WERI-Rb-1 (cell line): ENCODE measurements at regions not wholly inside any gene's neighbourhood (a gene's known extent, or its start where the extent isn't known, plus 50 kb on each side); places are given as distances from the start of the nearest gene placed in this dataset.

Source experiments
- DNase-seq: peaks from one replicate; pipeline ENCODE4 v3.0.0-alpha.2; 2020
- H3K27ac ChIP-seq: fragments of 250-450 bp; sonication (Bioruptor Pico); 2 replicates; pipeline ENCODE4 v1.5.1; 2020; ENCODE audit warnings: mild to moderate bottlenecking, moderate library complexity
- H3K27me3 ChIP-seq: fragments of 250-450 bp; sonication (Bioruptor Pico); 2 replicates; pipeline ENCODE4 v1.5.1; 2021; ENCODE audit warnings: mild to moderate bottlenecking, low read depth, moderate library complexity; ENCODE audit not compliant: insufficient read depth, severe bottlenecking
- H3K36me3 ChIP-seq: fragments of 250-450 bp; sonication (Bioruptor Pico); 2 replicates; pipeline ENCODE4 v1.5.1; 2020; ENCODE audit warnings: mild to moderate bottlenecking, moderate library complexity
- H3K4me3 ChIP-seq: 2 replicates; pipeline ENCODE4 v1.5.1; 2011; ENCODE audit warnings: low read depth, mild to moderate bottlenecking, control low read depth, low read length
- H3K9me3 ChIP-seq: fragments of 250-450 bp; sonication (Bioruptor Pico); 2 replicates; pipeline ENCODE4 v1.5.1; 2021; ENCODE audit warnings: mild to moderate bottlenecking, moderate library complexity; ENCODE audit not compliant: severe bottlenecking
- TF ChIP-seq, protein P1 (sequence below): IDR thresholded peaks from 2 replicates; pipeline ENCODE4 v1.5.1; 2011; ENCODE audit warnings: low read depth, mild to moderate bottlenecking, control low read depth, inconsistent platforms, low read length

DNA sequence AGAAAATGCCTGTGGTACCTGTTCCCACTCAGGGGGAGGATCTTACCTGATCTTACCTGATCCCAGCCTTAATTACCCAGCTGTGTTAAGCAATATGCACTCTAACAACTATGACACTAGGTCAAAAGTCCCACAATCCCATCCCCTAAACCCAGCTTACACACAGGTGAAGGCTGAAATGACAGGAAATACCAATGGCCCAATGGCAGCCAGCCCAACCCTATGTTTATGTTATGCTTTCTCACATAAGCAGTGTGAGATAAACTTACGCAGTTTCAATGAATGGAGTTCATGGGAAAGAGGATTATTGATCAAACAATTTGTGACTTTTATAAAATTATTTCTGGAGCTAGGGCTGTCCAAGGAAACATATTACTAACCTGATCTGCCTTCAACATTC is 91.9 kb downstream of the GPAM start:
- Histone ChIP-seq H3K36me3 (no peaks in the 10 kb centered on the region), H3K27ac (no peak overlapping the region), H3K9me3 (no peaks in the 10 kb centered on the region), H3K27me3 (peaks cover 4% of the 10 kb centered on the region), H3K4me3 (no peak overlapping the region)
- TF ChIP-seq, protein P1, sequence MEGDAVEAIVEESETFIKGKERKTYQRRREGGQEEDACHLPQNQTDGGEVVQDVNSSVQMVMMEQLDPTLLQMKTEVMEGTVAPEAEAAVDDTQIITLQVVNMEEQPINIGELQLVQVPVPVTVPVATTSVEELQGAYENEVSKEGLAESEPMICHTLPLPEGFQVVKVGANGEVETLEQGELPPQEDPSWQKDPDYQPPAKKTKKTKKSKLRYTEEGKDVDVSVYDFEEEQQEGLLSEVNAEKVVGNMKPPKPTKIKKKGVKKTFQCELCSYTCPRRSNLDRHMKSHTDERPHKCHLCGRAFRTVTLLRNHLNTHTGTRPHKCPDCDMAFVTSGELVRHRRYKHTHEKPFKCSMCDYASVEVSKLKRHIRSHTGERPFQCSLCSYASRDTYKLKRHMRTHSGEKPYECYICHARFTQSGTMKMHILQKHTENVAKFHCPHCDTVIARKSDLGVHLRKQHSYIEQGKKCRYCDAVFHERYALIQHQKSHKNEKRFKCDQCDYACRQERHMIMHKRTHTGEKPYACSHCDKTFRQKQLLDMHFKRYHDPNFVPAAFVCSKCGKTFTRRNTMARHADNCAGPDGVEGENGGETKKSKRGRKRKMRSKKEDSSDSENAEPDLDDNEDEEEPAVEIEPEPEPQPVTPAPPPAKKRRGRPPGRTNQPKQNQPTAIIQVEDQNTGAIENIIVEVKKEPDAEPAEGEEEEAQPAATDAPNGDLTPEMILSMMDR, result no peak
- no peak for DNase-seq

DNA sequence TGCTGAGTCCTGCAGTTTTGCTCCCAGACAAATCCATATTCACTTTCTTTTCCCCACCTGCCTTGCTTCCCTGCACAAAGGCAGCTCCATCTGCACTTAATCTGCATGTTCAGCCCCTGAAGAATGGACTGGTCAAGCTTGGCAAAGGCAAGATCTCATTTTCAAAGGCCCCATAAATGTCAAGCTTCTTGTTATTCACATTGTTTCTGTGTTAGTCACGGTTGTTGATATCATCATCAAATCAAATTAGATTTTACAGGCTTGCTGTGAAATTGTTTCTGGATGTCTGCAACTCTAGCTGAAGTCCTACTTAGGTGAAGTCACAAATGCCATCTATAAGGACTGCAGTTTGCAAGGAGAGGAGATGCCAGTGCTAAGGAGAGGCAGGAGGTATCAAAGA is 91.0 kb downstream of the GPAM start:
- no peak overlapping the region for H3K27ac ChIP-seq
- TF ChIP-seq, protein P1, result no peak
- H3K36me3 ChIP-seq, result no peaks in the 10 kb centered on the region
- H3K4me3 ChIP-seq, result no peak overlapping the region
- DNase-seq, result no peak
- H3K9me3 ChIP-seq, result no peaks in the 10 kb centered on the region
- peaks cover 4% of the 10 kb centered on the region for H3K27me3 ChIP-seq

DNA sequence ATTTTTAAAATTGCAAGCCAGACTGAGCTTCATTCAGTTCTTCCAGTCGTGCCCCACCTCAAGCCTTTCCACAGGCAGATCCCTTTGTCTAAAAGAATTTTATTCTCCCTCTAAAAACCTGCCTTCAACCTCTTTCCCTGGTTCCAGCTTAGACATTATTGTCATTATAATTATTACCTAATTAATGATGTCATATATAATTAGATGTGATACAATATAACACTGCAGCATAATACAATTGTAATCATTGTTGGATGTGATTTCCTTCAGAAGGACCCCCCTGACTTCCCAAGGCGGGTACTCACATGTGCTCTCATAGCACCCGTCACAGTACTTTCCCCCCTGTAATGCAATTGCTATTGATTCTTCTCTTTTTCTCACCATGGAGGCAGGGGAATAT is 88.6 kb downstream of the GPAM start:
- DNase-seq, result no peak
- no peak overlapping the region for H3K27ac ChIP-seq
- H3K36me3 ChIP-seq, result no peaks in the 10 kb centered on the region

DNA sequence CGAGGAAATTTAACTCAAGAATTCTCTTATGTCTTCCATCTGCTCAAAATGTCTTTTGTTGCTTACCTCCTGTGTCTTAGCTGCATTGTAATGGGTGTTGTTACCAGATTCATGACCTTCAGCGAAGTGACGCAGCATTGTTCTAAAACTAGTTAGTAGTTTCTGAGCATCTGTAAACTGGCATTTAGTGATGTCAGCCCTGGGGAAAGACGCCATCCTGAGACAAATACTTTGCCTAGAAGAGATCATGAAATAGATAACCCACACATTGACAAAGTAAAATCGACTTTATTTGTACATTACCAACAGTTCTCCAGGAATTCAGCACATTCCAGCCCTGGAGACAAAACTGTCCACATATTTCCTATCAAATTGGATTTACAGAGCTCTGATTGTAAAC is 87.8 kb downstream of the GPAM start:
- H3K4me3 ChIP-seq, result no peak overlapping the region
- no peak for DNase-seq
- no peak overlapping the region for H3K27ac ChIP-seq
- H3K9me3 ChIP-seq, result no peaks in the 10 kb centered on the region
- H3K36me3 ChIP-seq, result no peaks in the 10 kb centered on the region
- TF ChIP-seq, protein P1, result no peak
- H3K27me3 ChIP-seq, result no peaks in the 10 kb centered on the region

More for the DNA sequence above, 88.6 kb downstream of the GPAM start:
- no peaks in the 10 kb centered on the region for H3K27me3 ChIP-seq
- H3K4me3 ChIP-seq, result no peak overlapping the region
- H3K9me3 ChIP-seq, result no peaks in the 10 kb centered on the region
- TF ChIP-seq, protein P1, result no peak

DNA sequence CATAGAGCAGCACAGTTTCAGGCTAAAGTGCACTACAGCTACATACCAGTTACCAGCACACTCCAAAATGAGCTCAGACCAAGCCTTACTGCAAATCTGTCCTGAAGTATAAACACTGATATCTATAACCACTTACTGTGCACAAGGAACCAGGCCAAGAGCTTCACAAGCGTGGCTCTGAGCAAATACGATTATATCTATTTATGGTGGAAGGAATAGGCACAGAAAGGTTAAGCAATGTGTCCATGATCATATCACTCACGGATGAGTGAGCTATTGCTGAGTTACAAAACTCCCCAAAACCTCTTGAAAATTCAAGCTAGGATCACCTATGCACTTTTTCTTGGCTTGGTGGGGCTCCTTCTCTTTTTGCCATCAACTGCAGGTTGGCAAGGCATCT is 84.9 kb downstream of the GPAM start:
- TF ChIP-seq, protein P1, result no peak
- DNase-seq, result no peak

More for the DNA sequence above, 84.9 kb downstream of the GPAM start:
- Histone ChIP-seq H3K27me3 (no peaks in the 10 kb centered on the region), H3K9me3 (peaks cover 2% of the 10 kb centered on the region), H3K4me3 (no peak overlapping the region), H3K27ac (no peak overlapping the region), H3K36me3 (no peaks in the 10 kb centered on the region)
